HUES64 (cell line): ENCODE measurements at regions not wholly inside any gene's neighbourhood (a gene's known extent, or its start where the extent isn't known, plus 50 kb on each side); places are given as distances from the start of the nearest gene placed in this dataset.

ENCODE experiments used
- H3K27ac ChIP-seq: 2 replicates; pipeline ENCODE4 v1.7.0; 2013; ENCODE audit warnings: low read depth, low read length, inconsistent platforms
- H3K27me3 ChIP-seq: 2 replicates; pipeline ENCODE4 v1.6.1; 2013; ENCODE audit warnings: mild to moderate bottlenecking, low read length; ENCODE audit not compliant: insufficient read depth
- H3K36me3 ChIP-seq: 2 replicates; pipeline ENCODE4 v1.6.1; 2013; ENCODE audit warnings: mild to moderate bottlenecking, low read length; ENCODE audit not compliant: insufficient read depth
- H3K4me1 ChIP-seq: 2 replicates; pipeline ENCODE4 v1.6.1; 2013; ENCODE audit warnings: mild to moderate bottlenecking, low read length, moderate library complexity; ENCODE audit not compliant: insufficient read depth
- H3K4me3 ChIP-seq: 2 replicates; pipeline ENCODE4 v1.5.1; 2013; ENCODE audit warnings: mild to moderate bottlenecking, low read length, moderate library complexity
- H3K9ac ChIP-seq: 2 replicates; pipeline ENCODE4 v1.6.1; 2013; ENCODE audit warnings: mild to moderate bottlenecking, low read depth, low read length
- H3K9me3 ChIP-seq: 2 replicates; pipeline ENCODE4 v1.6.1; 2013; ENCODE audit warnings: low read depth, low read length; ENCODE audit not compliant: insufficient read depth
- WGBS: fragments of 150-250, 120-280 bp; methylation state at CpG from one replicate; pipeline ENCODE4 v1.1.7; 2013; ENCODE audit warnings: missing lambda C conversion rate; 5-methylcytosine and 5-hydroxymethylcytosine counted together

GRCh38 chr13:44274771-44275205 is 98.8 kb upstream of the SERP2 start:
- no peaks in the 10 kb centered on the region for H3K36me3 ChIP-seq
- no peaks in the 10 kb centered on the region for H3K27me3 ChIP-seq
- WGBS = 94% methylated on average over 2 of the region's 2 CpGs
- H3K4me3 ChIP-seq = no peak overlapping the region
- H3K27ac ChIP-seq = no peak overlapping the region
- no peaks in the 10 kb centered on the region for H3K4me1 ChIP-seq
- no peaks in the 10 kb centered on the region for H3K9me3 ChIP-seq
- no peak overlapping the region for H3K9ac ChIP-seq

GRCh38 chr13:44275381-44275780 is 98.2 kb upstream of the SERP2 start:
- Histone ChIP-seq H3K36me3 (no peaks in the 10 kb centered on the region), H3K27ac (no peak overlapping the region), H3K4me1 (no peaks in the 10 kb centered on the region), H3K27me3 (no peaks in the 10 kb centered on the region), H3K4me3 (no peak overlapping the region), H3K9me3 (no peaks in the 10 kb centered on the region), H3K9ac (no peak overlapping the region)

DNA sequence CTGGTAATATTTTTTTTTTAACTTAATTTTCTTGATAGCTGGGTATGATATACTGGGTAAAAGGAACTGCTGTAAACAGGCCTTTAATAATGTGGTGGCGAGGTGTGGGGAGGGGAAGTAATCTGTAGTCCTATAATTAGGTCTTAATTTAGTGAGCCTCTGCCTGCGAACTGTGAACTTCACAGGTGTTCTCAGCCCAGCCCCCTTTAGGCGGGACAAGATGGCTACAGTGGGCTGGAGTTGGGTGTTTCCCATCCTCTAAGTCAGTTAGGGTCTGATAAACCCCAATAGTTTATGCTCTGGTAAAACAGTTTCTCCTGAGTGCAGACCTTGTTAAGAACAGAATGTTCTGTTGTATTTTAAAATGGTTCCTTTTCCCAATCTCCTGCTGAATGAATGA is 97.6 kb upstream of the SERP2 start:
- Histone ChIP-seq H3K4me3 (no peak overlapping the region), H3K27me3 (no peaks in the 10 kb centered on the region), H3K9ac (no peak overlapping the region), H3K9me3 (no peaks in the 10 kb centered on the region), H3K27ac (no peak overlapping the region), H3K36me3 (no peaks in the 10 kb centered on the region), H3K4me1 (no peaks in the 10 kb centered on the region)
- WGBS = 87% methylated on average over 3 of the region's 3 CpGs

GRCh38 chr13:44277459-44277858 is 96.2 kb upstream of the SERP2 start:
- Histone ChIP-seq H3K4me3 (no peak overlapping the region), H3K4me1 (no peaks in the 10 kb centered on the region), H3K9ac (no peak overlapping the region), H3K27me3 (no peaks in the 10 kb centered on the region), H3K27ac (no peak overlapping the region), H3K36me3 (no peaks in the 10 kb centered on the region), H3K9me3 (no peaks in the 10 kb centered on the region)
- 92% methylated on average over 1 of the region's 1 CpG for WGBS

GRCh38 chr13:44278166-44278565 is 95.5 kb upstream of the SERP2 start:
- H3K4me1 ChIP-seq = no peaks in the 10 kb centered on the region
- H3K27me3 ChIP-seq = no peaks in the 10 kb centered on the region
- no peak overlapping the region for H3K27ac ChIP-seq
- H3K4me3 ChIP-seq = no peak overlapping the region
- no peaks in the 10 kb centered on the region for H3K36me3 ChIP-seq
- WGBS = 95% methylated on average over 4 of the region's 4 CpGs
- no peak overlapping the region for H3K9ac ChIP-seq
- H3K9me3 ChIP-seq = no peaks in the 10 kb centered on the region

- no peak overlapping the region for H3K27ac ChIP-seq
- no peaks in the 10 kb centered on the region for H3K9me3 ChIP-seq
- H3K27me3 ChIP-seq = no peaks in the 10 kb centered on the region
- H3K4me1 ChIP-seq = no peaks in the 10 kb centered on the region
- no peak overlapping the region for H3K9ac ChIP-seq
- no peak overlapping the region for H3K4me3 ChIP-seq
- H3K36me3 ChIP-seq = no peaks in the 10 kb centered on the region
- 94% methylated on average over 5 of the region's 5 CpGs for WGBS
These were observed 93.2 kb upstream of the SERP2 start for GRCh38 chr13:44280456-44280855.

- H3K27ac ChIP-seq = no peak overlapping the region
- WGBS = 93% methylated on average over 9 of the region's 9 CpGs
These were observed 92.2 kb upstream of the SERP2 start for GRCh38 chr13:44281252-44282000.

DNA sequence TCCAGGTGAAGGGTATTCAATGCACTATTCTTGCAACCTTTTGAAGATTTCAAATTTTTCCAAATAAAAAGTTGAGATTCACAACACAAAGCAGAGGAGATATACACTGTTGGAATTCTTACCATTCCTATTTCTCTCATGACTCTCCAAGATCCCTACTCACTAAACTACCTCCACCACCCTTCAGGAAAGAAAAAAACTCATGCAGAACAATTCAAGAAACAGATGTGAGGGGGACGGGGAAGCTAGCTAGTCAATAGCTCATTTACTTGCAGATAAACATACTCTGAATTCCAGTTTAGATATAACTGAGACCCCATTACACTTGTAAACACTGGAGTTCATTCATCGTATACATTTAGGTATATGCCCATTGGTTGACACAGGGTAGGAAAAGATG is 90.0 kb upstream of the SERP2 start:
- WGBS = 51% methylated on average over 2 of the region's 2 CpGs
- no peaks in the 10 kb centered on the region for H3K27me3 ChIP-seq
- H3K4me1 ChIP-seq = no peaks in the 10 kb centered on the region
- no peaks in the 10 kb centered on the region for H3K9me3 ChIP-seq
- H3K27ac ChIP-seq = no peak overlapping the region
- H3K9ac ChIP-seq = no peak overlapping the region
- H3K36me3 ChIP-seq = no peaks in the 10 kb centered on the region
- no peak overlapping the region for H3K4me3 ChIP-seq

More at GRCh38 chr13:44281252-44282000, 92.2 kb upstream of the SERP2 start:
- Histone ChIP-seq H3K9ac (no peak overlapping the region), H3K9me3 (no peaks in the 10 kb centered on the region), H3K4me1 (no peaks in the 10 kb centered on the region), H3K36me3 (no peaks in the 10 kb centered on the region), H3K4me3 (no peak overlapping the region), H3K27me3 (no peaks in the 10 kb centered on the region)

- H3K27ac ChIP-seq = no peak overlapping the region
- no peak overlapping the region for H3K9ac ChIP-seq
- H3K36me3 ChIP-seq = no peaks in the 10 kb centered on the region
- H3K4me3 ChIP-seq = no peak overlapping the region
- 93% methylated on average over 5 of the region's 5 CpGs for WGBS
- H3K27me3 ChIP-seq = no peaks in the 10 kb centered on the region
- H3K4me1 ChIP-seq = peaks cover 4% of the 10 kb centered on the region; the same call in 1 of the 2 replicates
- H3K9me3 ChIP-seq = no peaks in the 10 kb centered on the region
These were observed 85.7 kb upstream of the SERP2 start for GRCh38 chr13:44287958-44288357.

DNA sequence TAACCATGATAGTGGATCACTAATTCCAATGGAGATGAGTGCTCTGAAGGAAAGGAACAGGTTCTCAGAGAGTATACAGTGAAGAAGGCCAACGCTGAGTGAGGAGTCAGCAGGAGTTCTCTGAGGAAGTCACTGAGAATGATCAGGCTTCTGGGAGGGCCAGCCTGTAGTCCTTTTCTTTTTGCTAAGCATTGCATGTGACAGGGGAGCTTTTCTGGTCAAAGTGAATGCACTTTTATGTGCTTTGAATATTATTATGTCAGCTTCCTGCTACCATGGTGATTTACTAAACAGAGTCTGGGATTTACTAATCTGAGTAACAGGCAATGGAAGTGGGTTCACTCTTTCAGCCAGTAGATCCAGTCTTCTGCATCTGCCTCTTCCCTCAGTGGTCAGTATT is 81.1 kb upstream of the SERP2 start:
- Histone ChIP-seq H3K9ac (no peak overlapping the region), H3K4me1 (peaks cover 4% of the 10 kb centered on the region; the same call in 1 of the 2 replicates), H3K27me3 (no peaks in the 10 kb centered on the region), H3K36me3 (no peaks in the 10 kb centered on the region), H3K27ac (no peak overlapping the region), H3K4me3 (no peak overlapping the region), H3K9me3 (no peaks in the 10 kb centered on the region)
- WGBS = 88% methylated on average over 1 of the region's 1 CpG

DNA sequence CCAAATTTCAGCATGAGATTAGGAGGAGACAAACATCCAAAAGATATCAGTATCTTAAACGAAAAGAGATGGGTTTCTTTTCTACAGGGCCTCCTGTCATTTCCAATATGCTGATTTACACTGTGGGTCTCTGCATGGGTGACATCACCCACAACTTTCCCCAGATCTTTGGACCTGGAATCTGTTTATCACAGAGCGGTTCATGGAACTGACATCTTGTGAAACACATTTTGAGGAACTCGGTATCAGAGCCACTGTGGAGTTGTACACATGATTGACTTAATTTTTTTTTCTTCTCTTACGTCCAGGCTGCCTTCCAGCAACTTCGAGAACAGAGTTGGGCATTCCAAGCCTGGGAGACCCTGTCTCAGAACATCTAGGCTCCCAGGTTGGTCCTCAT is 80.2 kb upstream of the SERP2 start:
- Histone ChIP-seq H3K4me3 (no peak overlapping the region), H3K9me3 (no peaks in the 10 kb centered on the region), H3K27ac (no peak overlapping the region), H3K9ac (no peak overlapping the region), H3K4me1 (peaks cover 4% of the 10 kb centered on the region; the same call in 1 of the 2 replicates), H3K36me3 (no peaks in the 10 kb centered on the region), H3K27me3 (no peaks in the 10 kb centered on the region)
- WGBS = 95% methylated on average over 5 of the region's 5 CpGs
